ENCODE measurements at regions not wholly inside any gene's neighbourhood (a gene's known extent, or its start where the extent isn't known, plus 50 kb on each side); places are given as distances from the start of the nearest gene placed in this dataset.
"Not testable (repeated sequence)": the region's sequence is repeated elsewhere in the genome, so short reads cannot be mapped to it uniquely, and the experiment has no call there.

- Mint-ChIP-seq H3K9me3 (peaks cover 10% of the 10 kb centered on the region), H3K4me3 (no peak overlapping the region), H3K36me3 (no peaks in the 10 kb centered on the region), H3K4me1 (no peaks in the 10 kb centered on the region), H3K27ac (no peak overlapping the region)
- DNase-seq (ENCODE audit: low spot score in 2 of 2) (no peak), ATAC-seq (no peak)
These were observed 1714.5 kb downstream of the GRIK2 start for GRCh38 chr6:103107985-103108384.

GRCh38 chr6:103105686-103106085 lies 1712.2 kb downstream of the GRIK2 start:
- Mint-ChIP-seq H3K4me3 (no peak overlapping the region), H3K9me3 (peaks cover 16% of the 10 kb centered on the region), H3K27ac (no peak overlapping the region), H3K36me3 (no peaks in the 10 kb centered on the region), H3K4me1 (no peaks in the 10 kb centered on the region)
- DNase-seq (ENCODE audit: low spot score in 2 of 2) (no peak), ATAC-seq (no peak)

- DNase-seq (ENCODE audit: low spot score in 2 of 2), result no peak
- no peaks in the 10 kb centered on the region for H3K36me3 Mint-ChIP-seq
- no peak overlapping the region for H3K27ac Mint-ChIP-seq
- peaks cover 25% of the 10 kb centered on the region for H3K9me3 Mint-ChIP-seq
- H3K4me3 Mint-ChIP-seq, result no peak overlapping the region
- H3K4me1 Mint-ChIP-seq, result no peaks in the 10 kb centered on the region
- ATAC-seq, result no peak
These were observed 1707.8 kb downstream of the GRIK2 start for GRCh38 chr6:103101267-103101666.

- not testable (repeated sequence) for H3K36me3 Mint-ChIP-seq; ATAC-seq; H3K4me1 Mint-ChIP-seq; H3K27ac Mint-ChIP-seq; DNase-seq (ENCODE audit: low spot score in 2 of 2); H3K4me3 Mint-ChIP-seq; H3K9me3 Mint-ChIP-seq
These were observed 1698.9 kb downstream of the GRIK2 start for GRCh38 chr6:103092414-103092813.

GRCh38 chr6:103085801-103086200 lies 1692.3 kb downstream of the GRIK2 start:
- no peak for ATAC-seq

GRCh38 chr6:103081876-103082630 lies 1688.5 kb downstream of the GRIK2 start:
- Mint-ChIP-seq H3K36me3 (no peaks in the 10 kb centered on the region), H3K9me3 (peaks cover 11% of the 10 kb centered on the region), H3K4me3 (no peak overlapping the region), H3K27ac (no peak overlapping the region), H3K4me1 (no peaks in the 10 kb centered on the region)
- ATAC-seq (no peak), DNase-seq (ENCODE audit: low spot score in 2 of 2) (no peak)

More at GRCh38 chr6:103085801-103086200, 1692.3 kb downstream of the GRIK2 start:
- Mint-ChIP-seq H3K36me3 (no peaks in the 10 kb centered on the region), H3K9me3 (peaks cover 7% of the 10 kb centered on the region), H3K4me1 (no peaks in the 10 kb centered on the region), H3K27ac (no peak overlapping the region), H3K4me3 (no peak overlapping the region)
- no peak for DNase-seq (ENCODE audit: low spot score in 2 of 2)

- H3K27ac Mint-ChIP-seq, result no peak overlapping the region
- no peak for DNase-seq (ENCODE audit: low spot score in 2 of 2)
These were observed 1687.6 kb downstream of the GRIK2 start for GRCh38 chr6:103081126-103081525.

GRCh38 chr6:103080497-103080896 lies 1687.0 kb downstream of the GRIK2 start:
- no peaks in the 10 kb centered on the region for H3K4me1 Mint-ChIP-seq
- H3K9me3 Mint-ChIP-seq, result peaks cover 14% of the 10 kb centered on the region
- no peak overlapping the region for H3K4me3 Mint-ChIP-seq
- no peak for DNase-seq (ENCODE audit: low spot score in 2 of 2)
- H3K27ac Mint-ChIP-seq, result no peak overlapping the region
- no peak for ATAC-seq
- no peaks in the 10 kb centered on the region for H3K36me3 Mint-ChIP-seq

More at GRCh38 chr6:103081126-103081525, 1687.6 kb downstream of the GRIK2 start:
- Mint-ChIP-seq H3K9me3 (peaks cover 14% of the 10 kb centered on the region), H3K4me3 (no peak overlapping the region), H3K36me3 (no peaks in the 10 kb centered on the region), H3K4me1 (no peaks in the 10 kb centered on the region)
- ATAC-seq, result no peak

- Mint-ChIP-seq H3K27ac (no peak overlapping the region), H3K4me1 (no peaks in the 10 kb centered on the region), H3K9me3 (peaks cover 14% of the 10 kb centered on the region), H3K4me3 (no peak overlapping the region), H3K36me3 (no peaks in the 10 kb centered on the region)
- ATAC-seq, result no peak
- no peak for DNase-seq (ENCODE audit: low spot score in 2 of 2)
These were observed 1686.4 kb downstream of the GRIK2 start for GRCh38 chr6:103079867-103080266.

GRCh38 chr6:103062136-103062535 lies 1668.6 kb downstream of the GRIK2 start:
- H3K36me3 Mint-ChIP-seq, result no peaks in the 10 kb centered on the region

GRCh38 chr6:103047567-103047966 lies 1654.1 kb downstream of the GRIK2 start:
- H3K9me3 Mint-ChIP-seq, result peaks cover 10% of the 10 kb centered on the region
- no peak overlapping the region for H3K27ac Mint-ChIP-seq
- no peaks in the 10 kb centered on the region for H3K36me3 Mint-ChIP-seq
- no peak overlapping the region for H3K4me3 Mint-ChIP-seq
- DNase-seq (ENCODE audit: low spot score in 2 of 2) (no peak), ATAC-seq (no peak)
- no peaks in the 10 kb centered on the region for H3K4me1 Mint-ChIP-seq

More at GRCh38 chr6:103062136-103062535, 1668.6 kb downstream of the GRIK2 start:
- Mint-ChIP-seq H3K27ac (no peak overlapping the region), H3K4me1 (no peaks in the 10 kb centered on the region), H3K9me3 (peaks cover 17% of the 10 kb centered on the region), H3K4me3 (no peak overlapping the region)
- DNase-seq (ENCODE audit: low spot score in 2 of 2) (no peak), ATAC-seq (no peak)

- Mint-ChIP-seq H3K4me1 (no peaks in the 10 kb centered on the region), H3K4me3 (no peak overlapping the region), H3K36me3 (no peaks in the 10 kb centered on the region), H3K27ac (no peak overlapping the region), H3K9me3 (no peaks in the 10 kb centered on the region)
- DNase-seq (ENCODE audit: low spot score in 2 of 2), result no peak
- ATAC-seq, result no peak
These were observed 1648.8 kb downstream of the GRIK2 start for GRCh38 chr6:103042336-103042735.

- no peak overlapping the region for H3K4me3 Mint-ChIP-seq
- ATAC-seq, result no peak
- no peak for DNase-seq (ENCODE audit: low spot score in 2 of 2)
- H3K4me1 Mint-ChIP-seq, result no peaks in the 10 kb centered on the region
- no peaks in the 10 kb centered on the region for H3K36me3 Mint-ChIP-seq
- no peak overlapping the region for H3K27ac Mint-ChIP-seq
- H3K9me3 Mint-ChIP-seq, result peaks cover 6% of the 10 kb centered on the region
These were observed 1643.3 kb downstream of the GRIK2 start for GRCh38 chr6:103036846-103037245.

GRCh38 chr6:103027271-103027931 lies 1633.9 kb downstream of the GRIK2 start:
- Mint-ChIP-seq H3K4me3 (no peak overlapping the region), H3K36me3 (no peaks in the 10 kb centered on the region), H3K4me1 (no peaks in the 10 kb centered on the region), H3K9me3 (no peaks in the 10 kb centered on the region), H3K27ac (no peak overlapping the region)
- ATAC-seq (no peak), DNase-seq (ENCODE audit: low spot score in 2 of 2) (no peak)

- Mint-ChIP-seq H3K4me3 (no peak overlapping the region), H3K4me1 (no peaks in the 10 kb centered on the region), H3K27ac (no peak overlapping the region), H3K9me3 (peaks cover 3% of the 10 kb centered on the region), H3K36me3 (no peaks in the 10 kb centered on the region)
- ATAC-seq (no peak), DNase-seq (ENCODE audit: low spot score in 2 of 2) (no peak)
These were observed 1624.9 kb downstream of the GRIK2 start for GRCh38 chr6:103018426-103018825.

GRCh38 chr6:103017878-103018277 lies 1624.4 kb downstream of the GRIK2 start:
- H3K9me3 Mint-ChIP-seq, result peaks cover 3% of the 10 kb centered on the region

More at GRCh38 chr6:103017878-103018277, 1624.4 kb downstream of the GRIK2 start:
- Mint-ChIP-seq H3K4me1 (no peaks in the 10 kb centered on the region), H3K27ac (no peak overlapping the region), H3K4me3 (no peak overlapping the region), H3K36me3 (no peaks in the 10 kb centered on the region)
- DNase-seq (ENCODE audit: low spot score in 2 of 2) (no peak), ATAC-seq (no peak)
